Body of pancreas (tissue), 4 donors: ENCODE measurements at regions not wholly inside any gene's neighbourhood (a gene's known extent, or its start where the extent isn't known, plus 50 kb on each side); places are given as distances from the start of the nearest gene placed in this dataset.
"Not testable (repeated sequence)": the region's sequence is repeated elsewhere in the genome, so short reads cannot be mapped to it uniquely, and the experiment has no call there.

Source experiments
- POLR2A ChIP-seq, 3 donors: fragments of 450-650 bp; IDR thresholded peaks; one replicate each; pipeline ENCODE4 v1.6.1; 2016; ENCODE audit warnings: antibody characterized with exemption in 3 of 3, mild to moderate bottlenecking in 2 of 3
- TF ChIP-seq, protein P1 (sequence below), 7 experiments: fragments of 450-650 bp in 4 of 7; fragments of 200-600 bp in 3 of 7; sonication (generic) in 3 of 7; IDR thresholded peaks; one replicate each; pipeline ENCODE4 v1.5.1; 2016 to 2019; ENCODE audit warnings: antibody characterized with exemption in 7 of 7

DNA sequence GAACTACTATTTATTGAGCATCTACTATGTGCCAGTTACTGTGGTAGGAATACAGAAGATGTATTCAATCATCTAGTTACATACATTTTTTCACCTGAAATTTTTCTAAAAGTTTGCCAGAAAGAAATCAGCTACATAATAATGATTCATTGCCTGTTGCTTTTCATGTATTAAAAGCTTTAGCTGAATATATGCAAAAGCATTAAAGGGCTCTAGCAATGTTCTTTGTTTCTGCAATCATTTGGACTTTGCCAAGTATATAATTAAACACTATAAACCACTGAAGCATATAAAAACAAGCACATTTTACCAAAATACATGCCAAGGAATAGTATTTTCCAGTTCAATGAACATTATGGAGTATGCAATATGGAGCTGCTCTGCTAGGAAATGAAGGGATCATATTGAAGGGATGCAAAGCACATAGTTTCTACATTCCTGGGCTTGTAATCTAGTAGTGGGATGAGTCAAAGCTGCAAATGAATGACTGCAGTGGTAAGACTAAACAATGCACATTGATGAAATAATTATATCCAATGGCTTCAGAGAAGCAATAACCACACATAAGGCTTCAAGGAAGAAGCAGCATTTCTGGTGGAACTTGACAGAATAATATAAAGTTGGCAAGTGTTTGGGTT is 87.7 kb downstream of the FOXD4L6 start:
- TF ChIP-seq, protein P1, sequence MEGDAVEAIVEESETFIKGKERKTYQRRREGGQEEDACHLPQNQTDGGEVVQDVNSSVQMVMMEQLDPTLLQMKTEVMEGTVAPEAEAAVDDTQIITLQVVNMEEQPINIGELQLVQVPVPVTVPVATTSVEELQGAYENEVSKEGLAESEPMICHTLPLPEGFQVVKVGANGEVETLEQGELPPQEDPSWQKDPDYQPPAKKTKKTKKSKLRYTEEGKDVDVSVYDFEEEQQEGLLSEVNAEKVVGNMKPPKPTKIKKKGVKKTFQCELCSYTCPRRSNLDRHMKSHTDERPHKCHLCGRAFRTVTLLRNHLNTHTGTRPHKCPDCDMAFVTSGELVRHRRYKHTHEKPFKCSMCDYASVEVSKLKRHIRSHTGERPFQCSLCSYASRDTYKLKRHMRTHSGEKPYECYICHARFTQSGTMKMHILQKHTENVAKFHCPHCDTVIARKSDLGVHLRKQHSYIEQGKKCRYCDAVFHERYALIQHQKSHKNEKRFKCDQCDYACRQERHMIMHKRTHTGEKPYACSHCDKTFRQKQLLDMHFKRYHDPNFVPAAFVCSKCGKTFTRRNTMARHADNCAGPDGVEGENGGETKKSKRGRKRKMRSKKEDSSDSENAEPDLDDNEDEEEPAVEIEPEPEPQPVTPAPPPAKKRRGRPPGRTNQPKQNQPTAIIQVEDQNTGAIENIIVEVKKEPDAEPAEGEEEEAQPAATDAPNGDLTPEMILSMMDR (IDR thresholded peaks at IDR 0.05): not testable (repeated sequence)
- not testable (repeated sequence) for TF ChIP-seq POLR2A (IDR thresholded peaks at IDR 0.05)
